ENCODE measurements at regions not wholly inside any gene's neighbourhood (a gene's known extent, or its start where the extent isn't known, plus 50 kb on each side); places are given as distances from the start of the nearest gene placed in this dataset.

- TF ChIP-seq, protein P1, sequence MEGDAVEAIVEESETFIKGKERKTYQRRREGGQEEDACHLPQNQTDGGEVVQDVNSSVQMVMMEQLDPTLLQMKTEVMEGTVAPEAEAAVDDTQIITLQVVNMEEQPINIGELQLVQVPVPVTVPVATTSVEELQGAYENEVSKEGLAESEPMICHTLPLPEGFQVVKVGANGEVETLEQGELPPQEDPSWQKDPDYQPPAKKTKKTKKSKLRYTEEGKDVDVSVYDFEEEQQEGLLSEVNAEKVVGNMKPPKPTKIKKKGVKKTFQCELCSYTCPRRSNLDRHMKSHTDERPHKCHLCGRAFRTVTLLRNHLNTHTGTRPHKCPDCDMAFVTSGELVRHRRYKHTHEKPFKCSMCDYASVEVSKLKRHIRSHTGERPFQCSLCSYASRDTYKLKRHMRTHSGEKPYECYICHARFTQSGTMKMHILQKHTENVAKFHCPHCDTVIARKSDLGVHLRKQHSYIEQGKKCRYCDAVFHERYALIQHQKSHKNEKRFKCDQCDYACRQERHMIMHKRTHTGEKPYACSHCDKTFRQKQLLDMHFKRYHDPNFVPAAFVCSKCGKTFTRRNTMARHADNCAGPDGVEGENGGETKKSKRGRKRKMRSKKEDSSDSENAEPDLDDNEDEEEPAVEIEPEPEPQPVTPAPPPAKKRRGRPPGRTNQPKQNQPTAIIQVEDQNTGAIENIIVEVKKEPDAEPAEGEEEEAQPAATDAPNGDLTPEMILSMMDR (IDR thresholded peaks at IDR 0.05) = no peak
- no peak for TF ChIP-seq POLR2A (IDR thresholded peaks at IDR 0.05)
- TF ChIP-seq EP300 (IDR thresholded peaks at IDR 0.05; ENCODE audit: low read depth) = no peak
- no peak for TF ChIP-seq POLR2AphosphoS5 (IDR thresholded peaks at IDR 0.05)
Measured at GRCh38 chr7:3168869-3169268, 125.2 kb upstream of the CARD11 start.
